GM18951 (cell line): ENCODE measurements at regions not wholly inside any gene's neighbourhood (a gene's known extent, or its start where the extent isn't known, plus 50 kb on each side); places are given as distances from the start of the nearest gene placed in this dataset.

Source experiments
- POLR2A ChIP-seq: IDR thresholded peaks from 4 replicates; pipeline ENCODE4 v1.6.1; 2011; ENCODE audit warnings: mild to moderate bottlenecking; ENCODE audit not compliant: insufficient read length, insufficient read depth; ENCODE audit errors: extremely low read depth
- in situ Hi-C: fragments of 300-500 bp; cut with MboI; formaldehyde crosslinking; loops from one replicate; pipeline ENCODE4 v1.12.0; 2022; ENCODE audit warnings: low sequenced_read_pairs, mixed read lengths, inconsistent platforms; ENCODE audit not compliant: unreplicated experiment

DNA sequence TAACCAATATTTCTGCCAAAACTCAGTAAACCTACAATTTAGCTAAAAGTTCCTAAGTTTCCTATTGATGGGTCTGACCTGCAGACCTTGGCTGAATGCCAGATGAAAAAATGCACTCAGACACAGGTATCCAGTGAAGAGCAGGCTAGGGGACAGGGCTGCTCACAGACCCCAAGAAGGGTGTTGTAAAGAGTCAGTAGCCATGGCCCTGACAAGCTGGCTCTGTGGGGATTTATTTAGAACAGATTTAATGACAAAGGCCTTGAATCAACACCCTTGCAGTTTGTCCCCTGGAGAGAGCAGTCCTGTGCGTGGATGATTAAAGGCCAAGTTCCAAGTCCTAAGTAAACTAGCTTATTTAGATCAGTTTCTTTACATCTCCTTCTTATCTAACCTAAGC lies 1243.2 kb upstream of the ADGRL4 start:
- no peak for TF ChIP-seq POLR2A
- in situ Hi-C loops: no loop called here

GRCh38 chr1:80248886-80249285 lies 1242.4 kb upstream of the ADGRL4 start:
- in situ Hi-C loops: no loop called here
- TF ChIP-seq POLR2A: no peak

GRCh38 chr1:80245813-80246212 lies 1239.3 kb upstream of the ADGRL4 start:
- no peak for TF ChIP-seq POLR2A
- in situ Hi-C loops: no loop called here

- in situ Hi-C loops: no loop called here
- TF ChIP-seq POLR2A: no peak
Observed at GRCh38 chr1:80244372-80244771, 1237.8 kb upstream of the ADGRL4 start.

- in situ Hi-C loops: no loop called here
- no peak for TF ChIP-seq POLR2A
Observed at GRCh38 chr1:80241566-80241965, 1235.0 kb upstream of the ADGRL4 start.

- in situ Hi-C loops: no loop called here
- TF ChIP-seq POLR2A: no peak
Observed at GRCh38 chr1:80225510-80225909, 1219.0 kb upstream of the ADGRL4 start.

- in situ Hi-C loops: no loop called here
- TF ChIP-seq POLR2A: no peak
Observed at GRCh38 chr1:80221319-80221718, 1214.8 kb upstream of the ADGRL4 start.

DNA sequence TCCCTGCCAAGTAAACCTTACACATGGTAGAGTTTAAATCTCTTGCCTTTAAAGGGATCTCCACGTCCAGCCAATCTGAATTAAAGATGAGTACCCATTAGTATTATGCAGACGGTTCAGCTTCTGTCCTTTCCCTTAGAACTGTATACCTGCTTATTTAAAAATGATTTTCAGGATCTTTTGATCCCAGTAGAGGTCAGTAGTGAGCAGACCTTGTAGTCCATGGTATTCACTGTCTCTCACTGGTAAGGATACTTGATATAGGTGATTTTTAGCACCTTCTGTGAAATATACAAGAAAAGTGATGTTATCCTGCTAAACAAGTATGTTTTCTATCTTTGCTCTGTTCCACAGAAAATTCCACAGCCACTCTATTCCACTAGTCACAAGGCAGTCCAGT lies 1211.6 kb upstream of the ADGRL4 start:
- in situ Hi-C loops: no loop called here
- no peak for TF ChIP-seq POLR2A

- no peak for TF ChIP-seq POLR2A
- in situ Hi-C loops: no loop called here
Observed at GRCh38 chr1:80217377-80217986, 1211.0 kb upstream of the ADGRL4 start.

DNA sequence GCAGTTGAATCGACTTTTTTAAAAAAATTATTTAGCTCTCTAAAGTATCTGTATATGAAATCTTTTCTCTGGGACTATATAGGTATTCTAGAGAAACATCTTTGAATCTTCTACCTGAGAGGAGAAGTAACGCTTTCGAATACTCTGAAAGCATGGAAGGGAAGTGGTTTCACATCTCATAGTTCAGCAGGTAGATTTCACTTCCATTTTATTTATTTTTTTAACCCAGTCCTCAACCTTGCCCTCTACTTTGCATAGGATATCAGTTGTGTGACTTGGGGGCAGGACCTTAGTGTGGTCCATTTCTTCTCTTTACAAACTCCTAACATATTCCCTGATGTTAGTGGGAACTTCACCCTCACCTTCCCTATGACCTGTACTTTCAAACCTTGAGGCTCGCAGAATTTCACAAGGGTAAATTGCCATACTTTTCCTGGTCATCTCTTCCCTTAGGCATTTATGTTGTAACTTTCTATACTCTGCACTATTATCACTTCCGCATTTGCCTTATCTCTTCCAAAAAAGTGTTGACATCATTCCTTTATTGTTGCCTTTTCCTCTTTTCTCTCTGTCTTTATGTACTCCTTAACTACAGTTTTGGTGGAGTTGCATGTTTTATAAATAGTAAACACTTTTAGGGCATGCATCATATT lies 1208.5 kb upstream of the ADGRL4 start:
- TF ChIP-seq POLR2A: no peak
- in situ Hi-C loops: no loop called here

DNA sequence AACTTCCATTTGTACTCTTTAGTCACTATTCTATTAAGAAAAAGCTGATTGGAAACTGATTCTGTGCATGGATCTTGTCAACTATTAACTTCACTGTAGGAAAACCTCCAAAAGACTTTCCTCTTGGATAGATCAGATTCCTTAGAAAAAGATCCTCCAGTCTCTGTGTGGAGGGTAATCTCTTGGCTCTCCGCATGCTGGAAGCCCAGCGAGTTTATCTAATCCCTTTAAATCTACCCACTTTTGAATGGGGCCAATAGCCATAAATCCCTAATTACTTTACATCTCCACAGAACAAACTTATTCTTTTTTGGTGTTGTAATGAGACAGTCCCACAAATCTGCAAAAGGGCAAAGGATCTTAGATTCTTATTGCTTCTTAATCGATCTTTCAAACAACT lies 1206.4 kb upstream of the ADGRL4 start:
- TF ChIP-seq POLR2A: no peak
- in situ Hi-C loops: no loop called here

DNA sequence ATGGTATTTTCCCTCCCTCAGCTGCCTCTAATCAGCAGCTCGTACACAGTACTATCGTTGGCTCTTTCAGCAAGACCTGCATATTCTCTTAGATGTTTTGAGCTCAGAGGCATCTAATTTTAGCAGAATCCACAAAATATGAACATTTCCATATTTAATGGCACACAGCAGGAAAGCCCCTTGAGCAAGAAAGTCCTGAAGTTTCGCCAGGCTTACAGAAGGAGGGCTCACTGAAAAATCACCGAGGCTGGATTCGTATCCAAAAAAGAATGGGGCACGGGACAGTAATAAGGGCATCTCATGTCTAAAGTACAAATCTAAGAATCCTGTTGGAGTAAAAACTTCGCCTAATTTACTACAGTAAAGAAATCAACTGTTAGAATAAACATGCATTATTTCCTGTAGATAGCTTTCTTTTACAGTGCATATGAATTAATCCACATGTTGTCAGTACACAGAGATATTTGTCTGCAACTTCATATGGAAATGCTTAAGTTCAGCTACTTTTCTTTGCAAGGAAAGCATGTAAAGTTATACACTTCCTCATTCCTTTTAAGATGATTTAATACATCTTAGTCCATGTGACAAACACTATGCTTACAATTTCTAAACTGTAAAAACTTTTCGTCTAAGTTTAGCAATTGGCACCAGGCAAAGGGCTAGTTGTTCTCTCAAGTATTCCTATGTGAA lies 1205.3 kb upstream of the ADGRL4 start:
- no peak for TF ChIP-seq POLR2A
- in situ Hi-C loops: no loop called here

DNA sequence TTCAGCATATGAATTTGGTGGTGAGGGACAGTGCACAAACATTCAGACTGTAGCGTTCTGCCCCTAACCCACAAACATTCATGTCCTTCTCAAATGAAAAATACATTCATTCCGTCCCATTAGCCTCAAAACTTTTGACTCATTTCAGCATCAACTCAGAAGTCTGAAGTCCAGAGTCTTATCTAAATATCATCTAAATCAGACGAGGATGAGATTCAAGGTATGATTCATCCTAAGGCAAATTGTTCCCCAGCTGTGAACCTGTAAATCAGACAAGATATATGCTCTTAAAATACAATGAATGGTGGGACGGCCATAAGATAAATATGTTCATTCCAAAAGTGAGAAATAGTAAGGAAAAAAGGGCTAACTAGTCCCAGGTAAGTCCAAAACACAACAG lies 1195.6 kb upstream of the ADGRL4 start:
- TF ChIP-seq POLR2A: no peak
- in situ Hi-C loops: no loop called here

GRCh38 chr1:80194221-80194620 lies 1187.7 kb upstream of the ADGRL4 start:
- TF ChIP-seq POLR2A: no peak
- in situ Hi-C loops: no loop called here

GRCh38 chr1:80181418-80181817 lies 1174.9 kb upstream of the ADGRL4 start:
- in situ Hi-C loops: no loop called here
- TF ChIP-seq POLR2A: no peak

- in situ Hi-C loops: no loop called here
- no peak for TF ChIP-seq POLR2A
Observed at GRCh38 chr1:80171631-80172030, 1165.1 kb upstream of the ADGRL4 start.
